GM12892 (cell line): ENCODE measurements at regions not wholly inside any gene's neighbourhood (a gene's known extent, or its start where the extent isn't known, plus 50 kb on each side); places are given as distances from the start of the nearest gene placed in this dataset.

Source experiments
- POLR2A ChIP-seq: IDR thresholded peaks from 2 replicates; pipeline ENCODE4 v1.6.1; 2011; ENCODE audit warnings: low read depth, low read length, control low read depth
- POLR2AphosphoS5 ChIP-seq: IDR thresholded peaks from 2 replicates; pipeline ENCODE4 v1.6.1; 2011; ENCODE audit warnings: low read depth, low read length, control low read depth
- TAF1 ChIP-seq: IDR thresholded peaks from 2 replicates; pipeline ENCODE4 v1.6.1; 2011; ENCODE audit warnings: low read depth, mild to moderate bottlenecking, control low read depth, low read length, borderline replicate concordance

DNA sequence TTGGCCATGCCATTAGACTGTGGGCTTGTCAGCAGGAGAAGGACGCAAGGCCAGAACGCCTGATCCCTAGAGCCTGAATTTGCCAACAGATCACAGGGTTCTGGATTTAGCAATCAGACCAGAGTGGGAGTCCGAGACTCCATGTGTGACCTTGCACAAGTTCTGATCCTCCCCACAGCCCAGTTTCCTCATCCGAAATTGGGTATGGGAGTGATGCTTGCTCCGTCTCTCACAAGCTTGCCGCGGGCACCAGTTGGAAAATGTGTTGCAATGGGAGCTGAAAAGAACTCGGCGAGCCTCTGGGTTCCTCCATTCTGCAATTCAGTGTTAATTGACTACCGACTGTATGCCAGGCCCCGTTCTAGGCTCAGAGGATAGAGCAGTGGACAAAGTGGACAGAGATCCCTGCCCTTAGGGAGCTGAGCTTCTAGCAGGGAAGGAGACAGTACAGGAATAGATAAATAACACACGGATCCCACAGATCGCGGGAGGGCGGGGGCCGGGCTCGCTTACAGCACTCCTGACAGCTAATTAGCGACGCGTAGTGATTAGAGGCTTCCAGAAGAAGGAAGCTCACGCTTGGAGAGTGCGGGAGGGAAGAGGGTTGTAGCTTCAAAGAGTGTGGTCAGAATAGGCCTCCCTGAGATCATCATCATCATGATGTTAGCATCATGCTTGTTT is 150.4 kb upstream of the CIBAR2 start:
- TF ChIP-seq TAF1 (no peak), POLR2AphosphoS5 (no peak), POLR2A (no peak)
